Testis (tissue), 2 donors: ENCODE measurements at regions not wholly inside any gene's neighbourhood (a gene's known extent, or its start where the extent isn't known, plus 50 kb on each side); places are given as distances from the start of the nearest gene placed in this dataset.
"Not testable (repeated sequence)": the region's sequence is repeated elsewhere in the genome, so short reads cannot be mapped to it uniquely, and the experiment has no call there.

Experiments
- DNase-seq: peaks from one replicate; pipeline ENCODE4 v3.0.0-alpha.2; 2019
- H3K27ac ChIP-seq, 2 donors: fragments of 200-600 bp; sonication (generic); one replicate each; pipeline ENCODE4 v1.5.1; 2019
- H3K27me3 ChIP-seq: fragments of 200-600 bp; sonication (generic); one replicate; pipeline ENCODE4 v1.5.1; 2019
- H3K36me3 ChIP-seq: fragments of 200-600 bp; sonication (generic); one replicate; pipeline ENCODE4 v1.5.1; 2017; ENCODE audit warnings: low read depth; ENCODE audit errors: missing control alignments
- H3K4me1 ChIP-seq: fragments of 200-600 bp; sonication (generic); one replicate; pipeline ENCODE4 v1.5.1; 2019
- H3K4me3 ChIP-seq, 2 donors: fragments of 200-600 bp; sonication (generic); one replicate each; pipeline ENCODE4 v1.5.1; 2017 to 2019
- H3K9me3 ChIP-seq: fragments of 200-600 bp; sonication (generic); one replicate; pipeline ENCODE4 v1.5.1; 2017
- POLR2A ChIP-seq: fragments of 450-650 bp; IDR thresholded peaks from one replicate; pipeline ENCODE4 v1.6.1; 2017; ENCODE audit warnings: antibody characterized with exemption, mild to moderate bottlenecking, moderate library complexity
- WGBS, 2 donors: methylation state at CpG; one replicate each; pipeline ENCODE4 v1.1.5; 2018; 5-methylcytosine and 5-hydroxymethylcytosine counted together
- intact Hi-C: fragments of 100-400 bp; cut with DNase I; formaldehyde crosslinking; loops from one replicate; pipeline ENCODE4 v1.15.1; 2023; ENCODE audit warnings: low total_unique reads
- TF ChIP-seq, protein P1 (sequence below), 3 experiments: fragments of 450-650 bp in 2 of 3; fragments of 200-600 bp in 1 of 3; sonication (generic) in 1 of 3; IDR thresholded peaks; one replicate each; pipeline ENCODE4 v1.5.1; 2016 to 2019; ENCODE audit warnings: antibody characterized with exemption in 3 of 3, mild to moderate bottlenecking in 2 of 3, moderate library complexity in 1 of 3

DNA sequence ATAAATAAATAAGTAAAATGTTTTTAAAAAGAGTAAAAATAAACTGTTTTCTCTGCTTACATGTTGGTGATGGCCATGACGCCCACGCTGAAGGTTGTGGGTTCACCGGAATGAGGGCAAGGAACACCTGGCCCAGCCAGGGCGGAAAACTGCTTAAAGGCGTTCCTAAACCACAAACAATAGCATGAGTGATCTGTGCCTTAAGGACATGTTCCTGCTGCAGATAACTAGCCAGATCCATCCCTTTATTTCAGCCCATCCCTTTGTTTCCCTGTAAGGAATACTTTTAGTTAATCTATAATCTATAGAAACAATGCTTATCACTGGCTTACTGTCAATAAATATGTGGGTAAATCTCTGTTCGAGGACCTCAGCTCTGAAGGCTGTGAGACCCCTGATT, 63.3 kb upstream of the CEP78 start:
- H3K9me3 ChIP-seq, H3K27ac ChIP-seq, H3K4me3 ChIP-seq, H3K36me3 ChIP-seq, H3K27me3 ChIP-seq, H3K4me1 ChIP-seq, intact Hi-C loops, DNase-seq: not testable (repeated sequence)
- WGBS, 2 donors: 93 to 94% methylated on average over 6 of the region's 6 CpGs

DNA sequence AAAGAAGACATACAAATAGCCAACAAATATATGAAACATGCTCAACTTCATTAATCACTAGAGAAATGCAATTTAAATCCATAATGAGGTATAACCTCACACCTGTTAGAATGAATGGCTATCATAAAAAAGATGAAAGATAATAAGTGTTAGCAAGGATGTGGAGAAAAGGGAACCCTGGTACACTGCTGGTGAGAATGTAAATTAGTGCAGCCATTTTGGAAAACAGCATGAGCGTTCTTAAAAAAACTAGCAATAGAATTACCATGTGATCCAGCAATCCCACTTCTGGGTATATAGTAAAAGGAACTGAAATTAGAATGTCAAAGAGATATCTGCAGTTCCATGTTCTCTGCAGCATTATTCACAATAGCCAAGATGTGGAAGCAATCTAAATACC, 64.2 kb upstream of the CEP78 start:
- H3K4me3 ChIP-seq: no peak overlapping the region
- no peaks in the 10 kb centered on the region for H3K27me3 ChIP-seq
- H3K36me3 ChIP-seq: no peaks in the 10 kb centered on the region
- intact Hi-C loops: no loop called here
- DNase-seq: no peak
- no peak overlapping the region for H3K27ac ChIP-seq
- TF ChIP-seq POLR2A: no peak
- TF ChIP-seq, protein P1, sequence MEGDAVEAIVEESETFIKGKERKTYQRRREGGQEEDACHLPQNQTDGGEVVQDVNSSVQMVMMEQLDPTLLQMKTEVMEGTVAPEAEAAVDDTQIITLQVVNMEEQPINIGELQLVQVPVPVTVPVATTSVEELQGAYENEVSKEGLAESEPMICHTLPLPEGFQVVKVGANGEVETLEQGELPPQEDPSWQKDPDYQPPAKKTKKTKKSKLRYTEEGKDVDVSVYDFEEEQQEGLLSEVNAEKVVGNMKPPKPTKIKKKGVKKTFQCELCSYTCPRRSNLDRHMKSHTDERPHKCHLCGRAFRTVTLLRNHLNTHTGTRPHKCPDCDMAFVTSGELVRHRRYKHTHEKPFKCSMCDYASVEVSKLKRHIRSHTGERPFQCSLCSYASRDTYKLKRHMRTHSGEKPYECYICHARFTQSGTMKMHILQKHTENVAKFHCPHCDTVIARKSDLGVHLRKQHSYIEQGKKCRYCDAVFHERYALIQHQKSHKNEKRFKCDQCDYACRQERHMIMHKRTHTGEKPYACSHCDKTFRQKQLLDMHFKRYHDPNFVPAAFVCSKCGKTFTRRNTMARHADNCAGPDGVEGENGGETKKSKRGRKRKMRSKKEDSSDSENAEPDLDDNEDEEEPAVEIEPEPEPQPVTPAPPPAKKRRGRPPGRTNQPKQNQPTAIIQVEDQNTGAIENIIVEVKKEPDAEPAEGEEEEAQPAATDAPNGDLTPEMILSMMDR (IDR thresholded peaks at IDR 0.05): no peak
- 94 to 95% methylated on average over 1 of the region's 1 CpG for WGBS, 2 donors
- H3K9me3 ChIP-seq: no peaks in the 10 kb centered on the region
- H3K4me1 ChIP-seq: no peaks in the 10 kb centered on the region

DNA sequence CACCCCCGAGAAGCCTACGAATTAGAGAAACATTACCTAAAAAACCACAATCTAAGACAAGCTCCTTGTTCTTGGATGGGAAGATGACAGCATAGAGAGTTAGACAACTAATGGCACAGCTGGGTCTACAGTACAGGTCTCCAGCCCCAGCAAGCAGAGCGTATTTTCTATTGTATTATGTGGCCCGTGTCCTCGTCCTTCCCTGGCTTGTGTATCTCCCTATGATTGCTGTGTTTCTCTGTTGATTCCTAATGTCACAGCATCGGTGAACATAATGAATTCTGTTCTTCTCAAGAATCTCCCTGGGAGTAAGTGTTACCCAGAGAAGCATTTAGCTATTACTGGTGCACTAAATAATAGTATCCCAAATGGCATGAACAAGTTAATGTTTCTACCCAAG, 66.8 kb upstream of the CEP78 start:
- TF ChIP-seq, protein P1 (IDR thresholded peaks at IDR 0.05): no peak
- Histone ChIP-seq H3K36me3 (no peaks in the 10 kb centered on the region), H3K4me1 (no peaks in the 10 kb centered on the region), H3K4me3 (no peak overlapping the region), H3K27ac (no peak overlapping the region), H3K27me3 (no peaks in the 10 kb centered on the region), H3K9me3 (no peaks in the 10 kb centered on the region)
- DNase-seq: no peak
- intact Hi-C loops: no loop called here
- WGBS, 2 donors: 89 to 95% methylated on average over 6 of the region's 6 CpGs

DNA sequence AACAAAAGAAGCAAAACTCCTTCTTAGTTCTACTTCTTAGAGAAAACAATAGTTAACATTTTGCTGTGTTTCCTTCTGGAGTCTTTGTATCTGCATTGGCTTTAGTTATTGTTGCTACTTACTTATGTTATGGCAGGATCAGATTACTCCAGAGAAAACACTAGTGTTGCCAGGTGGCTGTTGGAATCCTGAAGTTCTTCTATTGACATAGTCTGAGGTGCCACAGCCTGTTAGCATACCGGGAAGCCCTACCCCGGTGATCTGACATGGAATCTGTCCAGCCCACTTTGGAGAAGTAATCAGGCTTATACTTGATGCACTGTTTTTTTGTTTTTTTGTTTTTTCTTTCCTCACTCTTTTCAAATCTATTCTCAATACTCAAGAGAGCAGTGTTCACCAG, 68.5 kb upstream of the CEP78 start:
- no peak overlapping the region for H3K27ac ChIP-seq
- 38 to 45% methylated on average over 2 of the region's 2 CpGs for WGBS, 2 donors
- H3K4me3 ChIP-seq: no peak overlapping the region
- H3K4me1 ChIP-seq: no peaks in the 10 kb centered on the region
- no peak for TF ChIP-seq POLR2A
- TF ChIP-seq, protein P1 (IDR thresholded peaks at IDR 0.05): no peak
- no peaks in the 10 kb centered on the region for H3K36me3 ChIP-seq
- intact Hi-C loops: no loop called here
- no peaks in the 10 kb centered on the region for H3K9me3 ChIP-seq
- DNase-seq: no peak
- no peaks in the 10 kb centered on the region for H3K27me3 ChIP-seq

DNA sequence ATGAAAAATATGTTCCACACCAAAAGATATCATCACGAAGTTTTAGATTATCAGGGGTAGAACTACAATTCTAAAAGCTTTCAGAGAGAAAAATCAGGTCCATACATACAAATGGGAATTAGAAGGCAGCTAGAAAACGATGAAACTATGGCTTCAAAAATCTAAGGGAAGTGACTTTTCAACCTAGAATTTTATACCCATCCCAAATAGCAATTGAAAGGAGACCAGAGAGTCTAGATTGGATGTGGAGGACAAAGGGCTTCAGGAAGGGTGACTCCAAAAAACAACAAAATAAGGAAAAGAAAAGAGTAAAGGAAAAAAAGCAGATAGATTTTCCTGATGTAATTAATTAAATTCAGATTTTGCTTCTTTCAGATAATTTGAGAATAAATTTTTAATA, 72.0 kb upstream of the CEP78 start:
- intact Hi-C loops: no loop called here
- no peaks in the 10 kb centered on the region for H3K36me3 ChIP-seq
- H3K27ac ChIP-seq: no peak overlapping the region
- DNase-seq: no peak
- H3K4me3 ChIP-seq: no peak overlapping the region
- 83 to 89% methylated on average over 2 of the region's 2 CpGs for WGBS, 2 donors
- TF ChIP-seq, protein P1 (IDR thresholded peaks at IDR 0.05): no peak
- TF ChIP-seq POLR2A: no peak
- no peaks in the 10 kb centered on the region for H3K4me1 ChIP-seq
- H3K9me3 ChIP-seq: no peaks in the 10 kb centered on the region
- no peaks in the 10 kb centered on the region for H3K27me3 ChIP-seq
